Endodermal cell (in vitro differentiated cells): ENCODE measurements at regions not wholly inside any gene's neighbourhood (a gene's known extent, or its start where the extent isn't known, plus 50 kb on each side); places are given as distances from the start of the nearest gene placed in this dataset.

Source experiments
- DNase-seq: peaks from one replicate; pipeline ENCODE4 v3.0.0-alpha.2; 2017
- H3K27ac ChIP-seq: 2 replicates; pipeline ENCODE4 v1.5.1; 2013; ENCODE audit warnings: mild to moderate bottlenecking, low read depth, low read length, moderate library complexity
- H3K27me3 ChIP-seq: 2 replicates; pipeline ENCODE4 v1.6.1; 2013; ENCODE audit warnings: mild to moderate bottlenecking, low read length, moderate library complexity; ENCODE audit not compliant: insufficient read depth, control insufficient read depth, poor library complexity, severe bottlenecking
- H3K36me3 ChIP-seq: 2 replicates; pipeline ENCODE4 v1.7.0; 2013; ENCODE audit warnings: mild to moderate bottlenecking, low read length, moderate library complexity; ENCODE audit not compliant: control insufficient read depth, insufficient read depth
- H3K4me1 ChIP-seq: one replicate; pipeline ENCODE4 v1.7.0; 2013; ENCODE audit warnings: low read length; ENCODE audit not compliant: control insufficient read depth, insufficient read depth
- H3K4me3 ChIP-seq: 2 replicates; pipeline ENCODE4 v1.5.1; 2013; ENCODE audit warnings: mild to moderate bottlenecking, low read length, moderate library complexity
- H3K9ac ChIP-seq: 2 replicates; pipeline ENCODE4 v1.6.1; 2013; ENCODE audit warnings: mild to moderate bottlenecking, low read length, moderate library complexity; ENCODE audit not compliant: poor library complexity, severe bottlenecking; ENCODE audit errors: extremely low read depth
- H3K9me3 ChIP-seq: 2 replicates; pipeline ENCODE4 v1.6.1; 2013; ENCODE audit warnings: mild to moderate bottlenecking, low read length, moderate library complexity; ENCODE audit not compliant: control insufficient read depth
- H3K27ac Mint-ChIP-seq: 2 replicates; pipeline ENCODE4 v1.8.0; 2020; ENCODE audit warnings: mixed read lengths
- H3K27me3 Mint-ChIP-seq: 2 replicates; pipeline ENCODE4 v1.8.0; 2021; ENCODE audit warnings: mild to moderate bottlenecking, mixed read lengths; ENCODE audit not compliant: insufficient read depth
- H3K36me3 Mint-ChIP-seq: 2 replicates; pipeline ENCODE4 v1.8.0; 2020; ENCODE audit warnings: low read depth, mixed read lengths
- H3K4me1 Mint-ChIP-seq: 2 replicates; pipeline ENCODE4 v1.8.0; 2020; ENCODE audit warnings: mixed read lengths
- H3K4me3 Mint-ChIP-seq: 2 replicates; pipeline ENCODE4 v1.8.0; 2020; ENCODE audit warnings: mild to moderate bottlenecking, moderate library complexity, mixed read lengths
- H3K9me3 Mint-ChIP-seq: 2 replicates; pipeline ENCODE4 v1.8.0; 2020; ENCODE audit warnings: mild to moderate bottlenecking, mixed read lengths
- WGBS, 2 experiments: methylation state at CpG; one replicate each; pipeline versions ENCODE4 v1.1.5 to v1.1.7; 2013; ENCODE audit warnings: missing lambda C conversion rate in 2 of 2, mixed read lengths in 1 of 2; ENCODE audit not compliant: insufficient coverage in 1 of 2, insufficient read length in 1 of 2; 5-methylcytosine and 5-hydroxymethylcytosine counted together
- TF ChIP-seq, protein P1 (sequence below): fragments of 200-600 bp; sonication (generic); conservative IDR thresholded peaks from 2 replicates; pipeline ENCODE4 v1.5.0; 2021; ENCODE audit warnings: antibody characterized with exemption, mild to moderate bottlenecking

- H3K36me3 Mint-ChIP-seq: peaks cover 34% of the 10 kb centered on the region
- H3K27ac ChIP-seq: no peak overlapping the region
- H3K4me1 Mint-ChIP-seq: no peaks in the 10 kb centered on the region
- no peak for DNase-seq
- no peak overlapping the region for H3K4me3 ChIP-seq
- no peaks in the 10 kb centered on the region for H3K4me1 ChIP-seq
- H3K9me3 ChIP-seq: peaks cover 3% of the 10 kb centered on the region
- no peak overlapping the region for H3K4me3 Mint-ChIP-seq
- no peak overlapping the region for H3K27ac Mint-ChIP-seq
- H3K36me3 ChIP-seq: no peaks in the 10 kb centered on the region
- no peaks in the 10 kb centered on the region for H3K27me3 ChIP-seq
- no peak overlapping the region for H3K9ac ChIP-seq
- peaks cover 21% of the 10 kb centered on the region for H3K9me3 Mint-ChIP-seq
- WGBS, 2 experiments: 100% methylated on average over 2 of the region's 2 CpGs
- TF ChIP-seq, protein P1, sequence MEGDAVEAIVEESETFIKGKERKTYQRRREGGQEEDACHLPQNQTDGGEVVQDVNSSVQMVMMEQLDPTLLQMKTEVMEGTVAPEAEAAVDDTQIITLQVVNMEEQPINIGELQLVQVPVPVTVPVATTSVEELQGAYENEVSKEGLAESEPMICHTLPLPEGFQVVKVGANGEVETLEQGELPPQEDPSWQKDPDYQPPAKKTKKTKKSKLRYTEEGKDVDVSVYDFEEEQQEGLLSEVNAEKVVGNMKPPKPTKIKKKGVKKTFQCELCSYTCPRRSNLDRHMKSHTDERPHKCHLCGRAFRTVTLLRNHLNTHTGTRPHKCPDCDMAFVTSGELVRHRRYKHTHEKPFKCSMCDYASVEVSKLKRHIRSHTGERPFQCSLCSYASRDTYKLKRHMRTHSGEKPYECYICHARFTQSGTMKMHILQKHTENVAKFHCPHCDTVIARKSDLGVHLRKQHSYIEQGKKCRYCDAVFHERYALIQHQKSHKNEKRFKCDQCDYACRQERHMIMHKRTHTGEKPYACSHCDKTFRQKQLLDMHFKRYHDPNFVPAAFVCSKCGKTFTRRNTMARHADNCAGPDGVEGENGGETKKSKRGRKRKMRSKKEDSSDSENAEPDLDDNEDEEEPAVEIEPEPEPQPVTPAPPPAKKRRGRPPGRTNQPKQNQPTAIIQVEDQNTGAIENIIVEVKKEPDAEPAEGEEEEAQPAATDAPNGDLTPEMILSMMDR: no peak
- H3K27me3 Mint-ChIP-seq: no peaks in the 10 kb centered on the region
These were observed 243.9 kb upstream of the POT1 start for GRCh38 chr7:125173571-125173970.

DNA sequence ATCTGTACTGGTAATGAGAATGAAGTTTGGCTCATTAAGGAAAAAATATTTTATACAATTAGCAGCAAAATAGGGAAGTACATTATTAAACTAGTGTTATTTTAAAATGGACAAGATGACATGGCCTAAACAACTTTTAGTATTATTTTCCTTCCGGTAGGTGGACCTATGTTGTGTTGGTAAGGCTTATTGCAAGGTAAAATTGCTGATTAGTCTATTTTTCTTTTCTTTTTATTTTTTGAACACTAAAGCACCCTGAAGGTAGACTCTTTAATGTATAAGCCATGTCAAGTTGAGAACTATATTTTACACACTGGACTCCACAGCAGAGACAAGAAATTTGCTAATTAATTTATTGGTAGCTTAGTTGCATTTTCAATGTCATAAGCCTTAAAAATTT, 239.5 kb upstream of the POT1 start:
- no peak overlapping the region for H3K4me3 ChIP-seq
- H3K27me3 ChIP-seq: no peaks in the 10 kb centered on the region
- H3K36me3 ChIP-seq: no peaks in the 10 kb centered on the region
- Mint-ChIP-seq H3K4me3 (no peak overlapping the region), H3K27me3 (no peaks in the 10 kb centered on the region), H3K36me3 (peaks cover 10% of the 10 kb centered on the region), H3K9me3 (no peaks in the 10 kb centered on the region), H3K27ac (no peak overlapping the region), H3K4me1 (no peaks in the 10 kb centered on the region)
- H3K27ac ChIP-seq: no peak overlapping the region
- DNase-seq: no peak
- no peak overlapping the region for H3K9ac ChIP-seq
- WGBS, 2 experiments: 92% methylated on average over 1 of the region's 1 CpG; no CpG with 5 or more reads in 1 of the 2 experiments
- no peaks in the 10 kb centered on the region for H3K4me1 ChIP-seq
- TF ChIP-seq, protein P1: no peak
- no peaks in the 10 kb centered on the region for H3K9me3 ChIP-seq

DNA sequence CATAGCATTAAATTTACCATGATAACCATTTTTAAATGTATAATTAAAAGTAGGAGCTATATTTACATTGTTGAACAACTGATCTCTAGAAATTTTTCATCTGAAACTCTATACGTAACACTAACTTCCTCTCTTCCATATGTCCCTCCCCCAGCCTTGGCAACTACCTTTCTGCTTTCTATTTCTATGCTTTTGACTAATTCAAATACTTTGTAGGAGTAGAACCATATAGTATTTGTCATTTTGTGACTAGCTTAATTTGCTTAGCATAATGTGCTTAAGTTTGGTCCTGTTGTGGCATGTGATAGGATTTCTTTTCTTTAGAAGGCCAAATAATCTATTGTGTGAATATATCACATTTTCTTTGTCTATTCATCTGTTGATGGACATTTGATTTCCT, 225.3 kb upstream of the POT1 start:
- Histone ChIP-seq H3K9ac (no peak overlapping the region), H3K4me1 (no peaks in the 10 kb centered on the region), H3K36me3 (no peaks in the 10 kb centered on the region), H3K9me3 (no peaks in the 10 kb centered on the region), H3K27me3 (no peaks in the 10 kb centered on the region), H3K27ac (no peak overlapping the region), H3K4me3 (no peak overlapping the region)
- Mint-ChIP-seq H3K4me1 (no peaks in the 10 kb centered on the region), H3K36me3 (peaks cover 8% of the 10 kb centered on the region), H3K27ac (no peak overlapping the region), H3K4me3 (no peak overlapping the region), H3K27me3 (no peaks in the 10 kb centered on the region), H3K9me3 (no peaks in the 10 kb centered on the region)
- WGBS, 2 experiments: 89% methylated on average over 1 of the region's 1 CpG; no CpG with 5 or more reads in 1 of the 2 experiments
- TF ChIP-seq, protein P1: no peak
- no peak for DNase-seq
